CD4-positive, alpha-beta T cell (primary cell): ENCODE measurements at regions not wholly inside any gene's neighbourhood (a gene's known extent, or its start where the extent isn't known, plus 50 kb on each side); places are given as distances from the start of the nearest gene placed in this dataset.

Experiments
- ATAC-seq: fragments of 200-7000 bp; cut with Tn5 transposase; one replicate; pipeline ENCODE4 v1.10.0; 2022; ENCODE audit warnings: mild to moderate bottlenecking; ENCODE audit not compliant: poor library complexity
- CTCF ChIA-PET: fragments of 350-600 bp; sonication (Branson Sonifier 250); formaldehyde crosslinking; loops from one replicate; lab custom pipeline; 2021; ENCODE audit warnings: antibody characterized with exemption, inconsistent platforms; lab: Charles Lee
- POLR2A ChIA-PET: fragments of 350-600 bp; sonication (Branson Sonifier 250); formaldehyde crosslinking; loops from one replicate; lab custom pipeline; 2021; ENCODE audit warnings: antibody characterized with exemption, inconsistent platforms; lab: Charles Lee
- DNase-seq, 14 experiments: peaks; one replicate each; pipeline ENCODE4 v3.0.0-alpha.2; 2013 to 2020; ENCODE audit warnings: mixed read lengths in 2 of 14
- H3K27ac ChIP-seq, 2 donors: one replicate each; pipeline versions ENCODE4 v1.5.1 to v1.7.0; 2013; ENCODE audit warnings: low read length in 2 of 2, low read depth in 1 of 2, mild to moderate bottlenecking in 1 of 2
- H3K27me3 ChIP-seq, 2 experiments: 1 replicate in 1 of 2; 2 replicates in 1 of 2; pipeline versions ENCODE4 v1.6.1 to v1.7.0; 2013; ENCODE audit warnings: low read length in 2 of 2, control low read depth in 1 of 2, mild to moderate bottlenecking in 1 of 2, moderate library complexity in 1 of 2; ENCODE audit not compliant: insufficient read depth in 2 of 2, control insufficient read depth in 1 of 2
- H3K36me3 ChIP-seq: one replicate; pipeline ENCODE4 v1.6.1; 2013; ENCODE audit warnings: low read length, control low read depth; ENCODE audit not compliant: insufficient read depth
- H3K4me1 ChIP-seq: one replicate; pipeline ENCODE4 v1.6.1; 2013; ENCODE audit warnings: low read length, control low read depth; ENCODE audit not compliant: insufficient read depth
- H3K4me3 ChIP-seq: one replicate; pipeline ENCODE4 v1.5.1; 2013; ENCODE audit warnings: mild to moderate bottlenecking, low read length, moderate library complexity
- H3K9me3 ChIP-seq, 2 experiments: 1 replicate in 1 of 2; 2 replicates in 1 of 2; pipeline versions ENCODE4 v1.6.1 to v1.7.0; 2013; ENCODE audit warnings: low read length in 2 of 2, mild to moderate bottlenecking in 2 of 2, control low read depth in 1 of 2, moderate library complexity in 1 of 2; ENCODE audit not compliant: control insufficient read depth in 1 of 2, insufficient read depth in 1 of 2
- H3K27ac Mint-ChIP-seq: one replicate; pipeline ENCODE4 v1.8.0; 2020; ENCODE audit warnings: mixed read lengths
- H3K27me3 Mint-ChIP-seq: one replicate; pipeline ENCODE4 v1.8.0; 2021; ENCODE audit warnings: mixed read lengths
- H3K36me3 Mint-ChIP-seq: one replicate; pipeline ENCODE4 v1.8.0; 2021; ENCODE audit warnings: low read depth, mixed read lengths
- H3K4me1 Mint-ChIP-seq: one replicate; pipeline ENCODE4 v1.8.0; 2021; ENCODE audit warnings: low read depth, mixed read lengths
- H3K4me3 Mint-ChIP-seq: one replicate; pipeline ENCODE4 v1.8.0; 2020; ENCODE audit warnings: mild to moderate bottlenecking, mixed read lengths
- H3K9me3 Mint-ChIP-seq: one replicate; pipeline ENCODE4 v1.8.0; 2020; ENCODE audit warnings: mixed read lengths
- intact Hi-C, 2 experiments: fragments of 100-400 bp; cut with DNase I in 1 of 2; cut with micrococcal nuclease in 1 of 2; formaldehyde crosslinking; loops; one replicate each; pipeline versions ENCODE4 v1.15.1 to v1.9.0; 2023 to 2025; cut with DNase I, micrococcal nuclease
- TF ChIP-seq, protein P1 (sequence below): fragments of 200-600 bp; IDR thresholded peaks from one replicate; pipeline ENCODE4 v1.8.0; 2022; ENCODE audit warnings: antibody characterized with exemption, mild to moderate bottlenecking

DNA sequence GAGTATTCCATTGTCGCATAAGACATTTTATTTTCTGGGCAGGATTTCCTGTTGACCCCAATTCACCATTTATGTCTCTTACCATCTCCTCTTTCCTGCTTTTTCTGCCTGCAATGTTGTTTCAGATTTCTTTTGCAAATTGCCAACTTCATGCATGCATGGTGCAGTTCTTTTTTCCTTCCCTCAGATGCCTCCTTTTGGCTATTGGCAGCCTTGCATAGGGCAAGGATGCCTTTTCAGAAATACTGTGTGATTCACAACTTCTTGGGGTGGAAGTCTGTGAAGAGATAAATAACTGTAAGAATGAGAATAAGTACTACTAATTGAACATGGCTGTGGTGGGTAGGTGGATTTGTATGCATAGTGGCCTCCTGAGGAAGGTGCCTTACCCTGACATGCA lies 116.7 kb downstream of the SOX4 start:
- H3K36me3 ChIP-seq: no peaks in the 10 kb centered on the region
- H3K9me3 ChIP-seq: no peaks in the 10 kb centered on the region
- no peak overlapping the region for H3K27ac ChIP-seq
- DNase-seq (no peak), ATAC-seq (no peak)
- H3K9me3 Mint-ChIP-seq: no peaks in the 10 kb centered on the region
- H3K27me3 Mint-ChIP-seq: no peaks in the 10 kb centered on the region
- POLR2A ChIA-PET: no interaction called here
- H3K4me1 ChIP-seq: no peaks in the 10 kb centered on the region
- H3K4me3 ChIP-seq: no peak overlapping the region
- H3K4me1 Mint-ChIP-seq: no peaks in the 10 kb centered on the region
- CTCF ChIA-PET: interaction anchor here (0.6 kb wide), 1 partner anchor 12 kb away, joined by 3 read pairs; no protein-coding TSS in a partner anchor
- no peaks in the 10 kb centered on the region for H3K36me3 Mint-ChIP-seq
- H3K27me3 ChIP-seq: no peaks in the 10 kb centered on the region
- intact Hi-C loops: no loop called here
- TF ChIP-seq, protein P1, sequence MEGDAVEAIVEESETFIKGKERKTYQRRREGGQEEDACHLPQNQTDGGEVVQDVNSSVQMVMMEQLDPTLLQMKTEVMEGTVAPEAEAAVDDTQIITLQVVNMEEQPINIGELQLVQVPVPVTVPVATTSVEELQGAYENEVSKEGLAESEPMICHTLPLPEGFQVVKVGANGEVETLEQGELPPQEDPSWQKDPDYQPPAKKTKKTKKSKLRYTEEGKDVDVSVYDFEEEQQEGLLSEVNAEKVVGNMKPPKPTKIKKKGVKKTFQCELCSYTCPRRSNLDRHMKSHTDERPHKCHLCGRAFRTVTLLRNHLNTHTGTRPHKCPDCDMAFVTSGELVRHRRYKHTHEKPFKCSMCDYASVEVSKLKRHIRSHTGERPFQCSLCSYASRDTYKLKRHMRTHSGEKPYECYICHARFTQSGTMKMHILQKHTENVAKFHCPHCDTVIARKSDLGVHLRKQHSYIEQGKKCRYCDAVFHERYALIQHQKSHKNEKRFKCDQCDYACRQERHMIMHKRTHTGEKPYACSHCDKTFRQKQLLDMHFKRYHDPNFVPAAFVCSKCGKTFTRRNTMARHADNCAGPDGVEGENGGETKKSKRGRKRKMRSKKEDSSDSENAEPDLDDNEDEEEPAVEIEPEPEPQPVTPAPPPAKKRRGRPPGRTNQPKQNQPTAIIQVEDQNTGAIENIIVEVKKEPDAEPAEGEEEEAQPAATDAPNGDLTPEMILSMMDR: no peak
- H3K4me3 Mint-ChIP-seq: no peak overlapping the region
- H3K27ac Mint-ChIP-seq: no peak overlapping the region

DNA sequence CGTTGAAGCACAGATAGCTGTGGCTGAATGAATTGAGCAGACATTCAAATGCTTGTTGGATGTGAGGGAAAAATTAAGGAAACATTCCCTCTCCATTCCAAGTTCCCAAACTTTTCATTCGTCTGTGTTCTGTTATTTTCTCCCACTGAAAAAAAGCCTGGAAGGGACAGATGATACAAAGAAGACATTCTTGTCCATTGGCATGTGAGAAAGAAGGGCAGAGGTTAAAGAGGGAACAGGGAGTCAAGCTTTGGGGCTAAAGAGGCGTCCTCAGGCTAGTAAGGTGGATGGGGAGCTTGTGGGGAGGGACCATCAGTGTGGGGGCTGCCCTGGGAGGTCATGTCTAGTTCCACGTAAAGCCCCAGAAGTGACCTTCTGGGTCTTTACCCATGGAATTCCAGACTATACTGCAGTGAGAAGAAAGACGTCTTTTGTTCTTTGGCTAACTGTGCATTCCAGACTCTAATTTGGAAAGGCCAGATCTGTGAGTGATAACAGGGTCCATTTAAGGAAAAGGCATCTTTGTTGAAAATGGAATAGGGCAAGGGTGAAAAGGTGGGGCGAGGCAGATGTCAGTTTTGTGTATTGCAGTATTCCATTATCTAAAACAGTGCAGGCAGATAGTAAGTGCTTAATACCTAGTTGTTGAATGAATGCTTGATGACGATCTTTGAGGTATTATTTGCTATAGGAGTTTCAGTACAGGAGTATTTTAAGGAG lies 117.5 kb downstream of the SOX4 start:
- Mint-ChIP-seq H3K36me3 (no peaks in the 10 kb centered on the region), H3K4me1 (no peaks in the 10 kb centered on the region), H3K9me3 (no peaks in the 10 kb centered on the region), H3K27ac (no peak overlapping the region), H3K27me3 (no peaks in the 10 kb centered on the region), H3K4me3 (no peak overlapping the region)
- no peaks in the 10 kb centered on the region for H3K36me3 ChIP-seq
- no peak for DNase-seq
- ChIA-PET CTCF (interaction anchor here (0.6 kb wide), 1 partner anchor 223 kb away, joined by 3 read pairs; no protein-coding TSS in a partner anchor), POLR2A (no interaction called here)
- TF ChIP-seq, protein P1: no peak
- H3K27me3 ChIP-seq: no peaks in the 10 kb centered on the region
- H3K4me3 ChIP-seq: no peak overlapping the region
- H3K4me1 ChIP-seq: no peaks in the 10 kb centered on the region
- no peak for ATAC-seq
- no peak overlapping the region for H3K27ac ChIP-seq
- intact Hi-C loops: no loop called here
- no peaks in the 10 kb centered on the region for H3K9me3 ChIP-seq

DNA sequence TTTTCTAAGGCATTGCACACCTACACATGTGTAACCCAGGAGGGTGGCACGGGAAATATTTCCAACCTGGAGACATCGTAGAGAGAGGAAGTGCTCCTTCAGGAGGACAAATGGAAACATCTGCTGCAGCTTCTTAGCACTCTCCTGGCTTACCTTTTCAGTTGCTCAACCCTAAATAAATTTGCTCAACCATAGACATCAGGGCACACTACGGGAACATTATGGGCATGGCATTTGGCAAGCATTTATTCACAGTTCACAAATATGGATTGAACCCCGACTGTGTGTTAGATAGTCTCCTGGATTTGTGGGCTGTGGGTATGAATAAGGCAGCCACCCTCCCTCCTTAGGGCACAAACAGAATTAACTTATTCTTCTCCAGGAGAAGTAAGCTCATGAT lies 118.7 kb downstream of the SOX4 start:
- H3K36me3 ChIP-seq: no peaks in the 10 kb centered on the region
- ATAC-seq: no peak
- Mint-ChIP-seq H3K4me3 (no peak overlapping the region), H3K27ac (no peak overlapping the region), H3K9me3 (no peaks in the 10 kb centered on the region), H3K27me3 (no peaks in the 10 kb centered on the region), H3K4me1 (no peaks in the 10 kb centered on the region), H3K36me3 (no peaks in the 10 kb centered on the region)
- DNase-seq: no peak
- CTCF ChIA-PET: no interaction called here
- intact Hi-C loops: no loop called here
- TF ChIP-seq, protein P1: no peak
- H3K4me1 ChIP-seq: no peaks in the 10 kb centered on the region
- H3K4me3 ChIP-seq: no peak overlapping the region
- no peaks in the 10 kb centered on the region for H3K27me3 ChIP-seq
- POLR2A ChIA-PET: no interaction called here
- no peak overlapping the region for H3K27ac ChIP-seq
- peaks cover 0 to 6% of the 10 kb centered on the region in 2 experiments for H3K9me3 ChIP-seq
